GM18511 (cell line): ENCODE measurements at regions not wholly inside any gene's neighbourhood (a gene's known extent, or its start where the extent isn't known, plus 50 kb on each side); places are given as distances from the start of the nearest gene placed in this dataset.
A peak's percentile ranks its signal among the peaks of the same experiment; 100 is the strongest.
"Not testable (repeated sequence)": the region's sequence is repeated elsewhere in the genome, so short reads cannot be mapped to it uniquely, and the experiment has no call there.

Experiments used
- ATAC-seq: cut with Tn5 transposase; IDR thresholded peaks from one replicate; pipeline ENCODE4 v1.9.1; 2021; ENCODE audit warnings: mild to moderate bottlenecking, moderate library complexity; ENCODE audit not compliant: unreplicated experiment

GRCh38 chr2:109052922-109053321 is 63.9 kb upstream of the EDAR start:
- no peak for ATAC-seq

- ATAC-seq: no peak
These were observed 60.0 kb upstream of the EDAR start for GRCh38 chr2:109049022-109049421.

- no peak for ATAC-seq
These were observed 59.1 kb upstream of the EDAR start for GRCh38 chr2:109048163-109048562.

- not testable (repeated sequence) for ATAC-seq
These were observed 58.5 kb upstream of the EDAR start for GRCh38 chr2:109047569-109047968.

GRCh38 chr2:109046925-109047508 is 58.0 kb upstream of the EDAR start:
- ATAC-seq: peak; percentile 97

- ATAC-seq: no peak
These were observed 56.5 kb upstream of the EDAR start for GRCh38 chr2:109045505-109045904.

GRCh38 chr2:109038992-109039391 is 50.0 kb upstream of the EDAR start:
- no peak for ATAC-seq
